H1 (cell line): ENCODE measurements at regions not wholly inside any gene's neighbourhood (a gene's known extent, or its start where the extent isn't known, plus 50 kb on each side); places are given as distances from the start of the nearest gene placed in this dataset.

Experiments
- CTCF ChIA-PET: fragments of 300-600 bp; sonication (Branson Sonifier 250); formaldehyde crosslinking; loops from one replicate; lab custom pipeline; 2021; ENCODE audit not compliant: partially characterized antibody; lab: Charles Lee
- POLR2A ChIA-PET: fragments of 300-600 bp; sonication (Branson Sonifier 250); formaldehyde crosslinking; loops from one replicate; lab custom pipeline; 2021; ENCODE audit warnings: inconsistent platforms; ENCODE audit not compliant: partially characterized antibody; lab: Charles Lee
- DNase-seq, 2 experiments: peaks; one replicate each; pipeline versions ENCODE4 v3.0.0 to v3.0.0-alpha.2; 2010 to 2022; ENCODE audit warnings: low spot score in 2 of 2, low read depth in 1 of 2, mixed read lengths in 1 of 2
- FAIRE-seq: peaks from 2 replicates; lab custom pipeline; 2011; peaks lifted over from hg19 to GRCh38; lab: Jason Lieb, UNC
- H2AFZ ChIP-seq: 2 replicates; pipeline ENCODE4 v1.8.1; 2012; ENCODE audit warnings: low read length, inconsistent platforms
- H2AK5ac ChIP-seq: 2 replicates; pipeline ENCODE4 v1.6.1; 2013; ENCODE audit warnings: low read depth, low read length
- H2BK120ac ChIP-seq: replicated peaks from 2 replicates; pipeline ENCODE3; 2013; ENCODE audit warnings: low read depth, low read length, inconsistent platforms
- H2BK12ac ChIP-seq: 2 replicates; pipeline ENCODE4 v1.6.1; 2013; ENCODE audit warnings: low read depth, low read length
- H2BK15ac ChIP-seq: 2 replicates; pipeline ENCODE4 v1.6.1; 2013; ENCODE audit warnings: low read length
- H2BK20ac ChIP-seq: 2 replicates; pipeline ENCODE4 v1.6.1; 2013; ENCODE audit warnings: low read length
- H2BK5ac ChIP-seq: 2 replicates; pipeline ENCODE4 v1.6.1; 2013; ENCODE audit warnings: low read depth, low read length
- H3K14ac ChIP-seq: 2 replicates; pipeline ENCODE4 v1.6.1; 2013; ENCODE audit warnings: inconsistent platforms; ENCODE audit not compliant: insufficient read length
- H3K18ac ChIP-seq: 2 replicates; pipeline ENCODE4 v1.6.1; 2013; ENCODE audit warnings: low read length; ENCODE audit errors: extremely low read depth
- H3K23ac ChIP-seq: 2 replicates; pipeline ENCODE4 v1.6.1; 2013; ENCODE audit warnings: inconsistent platforms; ENCODE audit not compliant: insufficient read length
- H3K23me2 ChIP-seq: 2 replicates; pipeline ENCODE4 v1.6.1; 2013; ENCODE audit warnings: low read depth, low read length
- H3K27ac ChIP-seq: 2 replicates; pipeline ENCODE4 v1.6.1; 2011; ENCODE audit warnings: low read depth, low read length, inconsistent platforms
- H3K27me3 ChIP-seq, 4 experiments: replicated peaks in 1 of 4; 1 replicate in 1 of 4; 2 replicates in 3 of 4; pipeline versions ENCODE4 v1.6.1 to v1.8.1; 2011 to 2013; ENCODE audit warnings: low read length in 3 of 4, mild to moderate bottlenecking in 3 of 4, inconsistent platforms in 2 of 4, mixed read lengths in 2 of 4, moderate library complexity in 1 of 4; ENCODE audit not compliant: control insufficient read depth in 3 of 4, insufficient read depth in 3 of 4; ENCODE audit errors: extremely low read depth in 1 of 4
- H3K36me3 ChIP-seq, 4 experiments: 2 replicates each; pipeline versions ENCODE4 v1.6.1 to v1.8.1; 2011 to 2013; ENCODE audit warnings: mild to moderate bottlenecking in 4 of 4, low read length in 3 of 4, moderate library complexity in 2 of 4, control low read depth in 1 of 4, inconsistent platforms in 1 of 4; ENCODE audit not compliant: insufficient read depth in 4 of 4, control insufficient read depth in 2 of 4
- H3K4ac ChIP-seq: replicated peaks from 2 replicates; pipeline ENCODE3; 2013; ENCODE audit warnings: low read length, low read depth, mixed read lengths, inconsistent platforms; ENCODE audit not compliant: insufficient read length
- H3K4me1 ChIP-seq, 4 experiments: replicated peaks in 1 of 4; 1 replicate in 1 of 4; 2 replicates in 3 of 4; pipeline versions ENCODE4 v1.6.1 to v1.8.1; 2011 to 2013; ENCODE audit warnings: low read length in 3 of 4, inconsistent platforms in 2 of 4, mixed read lengths in 1 of 4; ENCODE audit not compliant: insufficient read depth in 4 of 4, control insufficient read depth in 3 of 4
- H3K4me2 ChIP-seq, 2 experiments: 2 replicates each; pipeline versions ENCODE4 v1.6.1 to v1.8.1; 2011 to 2013; ENCODE audit warnings: low read depth in 2 of 2, low read length in 2 of 2, control low read depth in 1 of 2, inconsistent platforms in 1 of 2, mild to moderate bottlenecking in 1 of 2; ENCODE audit not compliant: insufficient read depth in 1 of 2
- H3K4me3 ChIP-seq, 4 experiments: fragments of 200-600, 300-600 bp in 1 of 4; sonication (generic), shearing (Covaris generic), sonication (Bioruptor Twin) in 1 of 4; 2 replicates each; pipeline versions ENCODE4 v1.5.1 to v1.8.1; 2011 to 2016; ENCODE audit warnings: low read length in 4 of 4, low read depth in 3 of 4, control low read depth in 2 of 4, inconsistent platforms in 2 of 4, mild to moderate bottlenecking in 2 of 4, mixed read lengths in 1 of 4, moderate library complexity in 1 of 4; ENCODE audit not compliant: insufficient read depth in 2 of 4; ENCODE audit errors: extremely low read depth in 1 of 4
- H3K56ac ChIP-seq: replicated peaks from 2 replicates; pipeline ENCODE3; 2013; ENCODE audit warnings: low read depth, mild to moderate bottlenecking, mixed read lengths, low read length, inconsistent platforms; ENCODE audit not compliant: insufficient read length
- H3K79me1 ChIP-seq: 2 replicates; pipeline ENCODE4 v1.6.1; 2013; ENCODE audit warnings: low read depth, low read length, control low read depth
- H3K79me2 ChIP-seq, 2 experiments: 2 replicates each; pipeline versions ENCODE4 v1.6.1 to v1.8.1; 2012 to 2013; ENCODE audit warnings: low read length in 2 of 2, mild to moderate bottlenecking in 2 of 2, inconsistent platforms in 1 of 2; ENCODE audit not compliant: insufficient read depth in 2 of 2, control insufficient read depth in 1 of 2
- H3K9ac ChIP-seq, 4 experiments: replicated peaks in 1 of 4; 1 replicate in 1 of 4; 2 replicates in 3 of 4; pipeline versions ENCODE4 v1.6.1 to v1.8.1; 2011 to 2013; ENCODE audit warnings: low read depth in 3 of 4, low read length in 3 of 4, control low read depth in 2 of 4, mild to moderate bottlenecking in 2 of 4, moderate library complexity in 2 of 4, inconsistent platforms in 1 of 4; ENCODE audit errors: extremely low read depth in 1 of 4
- H3K9me3 ChIP-seq, 2 experiments: 2 replicates each; pipeline versions ENCODE4 v1.6.1 to v1.8.1; 2012 to 2013; ENCODE audit warnings: mild to moderate bottlenecking in 2 of 2, moderate library complexity in 2 of 2, control low read depth in 1 of 2, inconsistent platforms in 1 of 2, low read depth in 1 of 2, low read length in 1 of 2, mixed read lengths in 1 of 2; ENCODE audit not compliant: insufficient read depth in 2 of 2
- H4K20me1 ChIP-seq, 2 experiments: replicated peaks in 1 of 2; 2 replicates each; pipeline versions ENCODE3 to v1.8.1; 2011 to 2013; ENCODE audit warnings: inconsistent platforms in 2 of 2, low read length in 2 of 2, mild to moderate bottlenecking in 1 of 2; ENCODE audit not compliant: insufficient read depth in 2 of 2, control insufficient read depth in 1 of 2
- H4K5ac ChIP-seq: 2 replicates; pipeline ENCODE4 v1.6.1; 2013; ENCODE audit warnings: low read length, low read depth, mixed read lengths, inconsistent platforms; ENCODE audit not compliant: insufficient read length
- H4K8ac ChIP-seq: 2 replicates; pipeline ENCODE4 v1.8.0; 2013; ENCODE audit warnings: mild to moderate bottlenecking, moderate library complexity, low read length, inconsistent platforms; ENCODE audit not compliant: insufficient read depth; ENCODE audit errors: extremely low read depth
- H4K91ac ChIP-seq: replicated peaks from 2 replicates; pipeline ENCODE3; 2013; ENCODE audit warnings: low read length, mixed read lengths, inconsistent platforms; ENCODE audit not compliant: insufficient read length
- BACH1 ChIP-seq: IDR thresholded peaks from 2 replicates; pipeline ENCODE4 v1.6.1; 2012; ENCODE audit warnings: low read length, improper control_type of control experiment
- MAX ChIP-seq: IDR thresholded peaks from 2 replicates; pipeline ENCODE4 v1.6.1; 2012; ENCODE audit warnings: inconsistent platforms
- WGBS, 2 experiments: shearing (Covaris generic) in 1 of 2; methylation state at CpG; one replicate each; pipeline versions ENCODE4 v1.1.6 to v1.1.7; 2013 to 2015; ENCODE audit warnings: low lambda C conversion rate in 2 of 2, mixed read lengths in 2 of 2, inconsistent platforms in 1 of 2, low coverage in 1 of 2, missing lambda C conversion rate in 1 of 2; ENCODE audit not compliant: insufficient replicate concordance in 2 of 2, insufficient coverage in 1 of 2, insufficient read length in 1 of 2; ENCODE audit errors: extremely low coverage in 1 of 2, missing lambda C conversion rate in 1 of 2; 5-methylcytosine and 5-hydroxymethylcytosine counted together

GRCh38 chr13:73433458-73433857 lies 374.7 kb downstream of the KLF5 start:
- Histone ChIP-seq H4K20me1 (no peaks in the 10 kb centered on the region), H2BK5ac (no peak overlapping the region), H2AFZ (no peak overlapping the region), H3K4ac (no peak overlapping the region), H3K79me2 (no peaks in the 10 kb centered on the region), H2AK5ac (no peak overlapping the region), H3K27me3 (no peaks in the 10 kb centered on the region), H3K27ac (no peak overlapping the region), H2BK15ac (no peak overlapping the region), H3K56ac (no peak overlapping the region), H3K4me3 (no peak overlapping the region), H3K9me3 (peaks cover 10 to 17% of the 10 kb centered on the region in 2 experiments; a peak in 3 of 4 replicates), H3K79me1 (no peaks in the 10 kb centered on the region), H3K36me3 (no peaks in the 10 kb centered on the region), H2BK12ac (no peak overlapping the region), H3K9ac (no peak overlapping the region), H2BK120ac (no peak overlapping the region), H4K91ac (no peak overlapping the region), H3K23ac (no peak overlapping the region), H3K14ac (no peak overlapping the region), H3K4me2 (no peak overlapping the region), H4K8ac (no peak overlapping the region), H3K23me2 (no peaks in the 10 kb centered on the region), H4K5ac (no peak overlapping the region), H3K18ac (no peak overlapping the region), H3K4me1 (no peaks in the 10 kb centered on the region), H2BK20ac (no peak overlapping the region)
- DNase-seq (no peak), FAIRE-seq (no peak)
- 94% methylated on average over 1 of the region's 1 CpG; no CpG with 5 or more reads in 1 of the 2 experiments for WGBS, 2 experiments
- CTCF ChIA-PET: no interaction called here
- no peak for TF ChIP-seq MAX
- no peak for TF ChIP-seq BACH1
- POLR2A ChIA-PET: no interaction called here
